Adrenal gland (tissue), 9 donors: ENCODE measurements at regions not wholly inside any gene's neighbourhood (a gene's known extent, or its start where the extent isn't known, plus 50 kb on each side); places are given as distances from the start of the nearest gene placed in this dataset.

Experiments used
- DNase-seq, 7 donors: peaks; one replicate each; pipeline ENCODE4 v3.0.0-alpha.2; 2019 to 2020
- H3K27ac ChIP-seq, 5 donors: fragments of 200-600 bp; sonication (generic) in 4 of 5; 1 replicate in 3 of 5; 2 replicates in 2 of 5; pipeline versions ENCODE4 v1.5.1 to v1.8.0; 2016 to 2020; ENCODE audit warnings: mild to moderate bottlenecking in 1 of 5
- H3K27me3 ChIP-seq: fragments of 200-600 bp; 2 replicates; pipeline ENCODE4 v1.8.0; 2021
- H3K36me3 ChIP-seq, 2 donors: fragments of 200-600 bp; replicated peaks in 1 of 2; 1 replicate in 1 of 2; 2 replicates in 1 of 2; pipeline versions ENCODE4 v1.5.1 to v1.8.0; 2018 to 2022
- H3K4me1 ChIP-seq, 2 donors: fragments of 200-600 bp; replicated peaks in 1 of 2; 1 replicate in 1 of 2; 2 replicates in 1 of 2; pipeline versions ENCODE4 v1.5.1 to v1.8.0; 2018 to 2021
- H3K4me3 ChIP-seq, 4 donors: fragments of 200-600 bp; sonication (generic) in 3 of 4; one replicate each; pipeline ENCODE4 v1.5.1; 2016 to 2018
- H3K9me3 ChIP-seq, 3 donors: fragments of 200-600 bp; sonication (generic) in 1 of 3; replicated peaks in 1 of 3; 1 replicate in 2 of 3; 2 replicates in 1 of 3; pipeline versions ENCODE4 v1.5.1 to v1.8.0; 2016 to 2021
- POLR2A ChIP-seq, 2 donors: fragments of 450-650 bp; IDR thresholded peaks; one replicate each; pipeline ENCODE4 v1.6.1; 2017; ENCODE audit warnings: antibody characterized with exemption in 2 of 2, mild to moderate bottlenecking in 2 of 2, moderate library complexity in 1 of 2
- WGBS, 4 donors: extraction: QIAGEN DNeasy Blood & Tissue Kit in 2 of 4; methylation state at CpG; one replicate each; pipeline versions ENCODE4 v1.1.5 to v1.1.7; 2013 to 2017; 5-methylcytosine and 5-hydroxymethylcytosine counted together
- intact Hi-C, 2 donors: fragments of 100-400 bp; cut with DNase I; formaldehyde crosslinking; loops; one replicate each; pipeline versions ENCODE4 v1.14.1 to v1.15.0; 2022 to 2023
- TF ChIP-seq, protein P1 (sequence below), 6 experiments: fragments of 450-650 bp in 4 of 6; fragments of 200-600 bp in 2 of 6; sonication (generic) in 1 of 6; IDR thresholded peaks; 1 replicate in 5 of 6; 2 replicates in 1 of 6; pipeline versions ENCODE4 v1.5.1 to v1.8.0; 2016 to 2021; ENCODE audit warnings: antibody characterized with exemption in 6 of 6, mild to moderate bottlenecking in 2 of 6, moderate library complexity in 1 of 6
- donor health status: healthy with polysubstance abuse.
- donor health status: Bipolar disorder and iron deficiency.
- donor health status: DM: yes; HTN: yes; CAD: no.
- donor health status: DM: no; HTN: no; CAD: no.
- donor health status: DM: no; HTN: no; CAD: no.

DNA sequence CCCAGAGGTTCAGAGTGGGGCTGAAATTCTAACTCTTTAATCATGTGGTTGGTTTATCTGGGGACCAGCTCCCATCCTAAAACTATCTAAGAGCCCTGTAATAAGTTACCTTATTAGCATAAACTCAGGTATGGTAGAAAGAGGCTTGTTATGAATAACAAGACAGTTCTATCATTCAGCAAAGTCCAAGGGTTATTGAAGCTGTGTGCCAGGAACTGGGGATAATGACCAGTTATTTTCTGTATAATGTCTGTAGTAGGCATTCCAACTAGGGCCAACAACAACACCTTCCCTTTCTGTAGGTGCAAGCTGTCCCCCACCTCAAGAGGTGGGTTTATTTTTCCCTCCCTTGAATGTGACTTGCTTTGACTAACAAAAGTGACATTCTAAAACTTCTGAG, 170.1 kb downstream of the CD83 start:
- H3K4me1 ChIP-seq: peaks cover 0 to 11% of the 10 kb centered on the region in 2 donors
- H3K4me3 ChIP-seq: no peak overlapping the region
- no peak for DNase-seq
- intact Hi-C loops: no loop called here
- H3K9me3 ChIP-seq: no peaks in the 10 kb centered on the region
- H3K27me3 ChIP-seq: peaks cover 10% of the 10 kb centered on the region
- no peaks in the 10 kb centered on the region for H3K36me3 ChIP-seq
- no peak for TF ChIP-seq POLR2A (IDR thresholded peaks at IDR 0.05)
- TF ChIP-seq, protein P1, sequence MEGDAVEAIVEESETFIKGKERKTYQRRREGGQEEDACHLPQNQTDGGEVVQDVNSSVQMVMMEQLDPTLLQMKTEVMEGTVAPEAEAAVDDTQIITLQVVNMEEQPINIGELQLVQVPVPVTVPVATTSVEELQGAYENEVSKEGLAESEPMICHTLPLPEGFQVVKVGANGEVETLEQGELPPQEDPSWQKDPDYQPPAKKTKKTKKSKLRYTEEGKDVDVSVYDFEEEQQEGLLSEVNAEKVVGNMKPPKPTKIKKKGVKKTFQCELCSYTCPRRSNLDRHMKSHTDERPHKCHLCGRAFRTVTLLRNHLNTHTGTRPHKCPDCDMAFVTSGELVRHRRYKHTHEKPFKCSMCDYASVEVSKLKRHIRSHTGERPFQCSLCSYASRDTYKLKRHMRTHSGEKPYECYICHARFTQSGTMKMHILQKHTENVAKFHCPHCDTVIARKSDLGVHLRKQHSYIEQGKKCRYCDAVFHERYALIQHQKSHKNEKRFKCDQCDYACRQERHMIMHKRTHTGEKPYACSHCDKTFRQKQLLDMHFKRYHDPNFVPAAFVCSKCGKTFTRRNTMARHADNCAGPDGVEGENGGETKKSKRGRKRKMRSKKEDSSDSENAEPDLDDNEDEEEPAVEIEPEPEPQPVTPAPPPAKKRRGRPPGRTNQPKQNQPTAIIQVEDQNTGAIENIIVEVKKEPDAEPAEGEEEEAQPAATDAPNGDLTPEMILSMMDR (IDR thresholded peaks at IDR 0.05): no peak
- H3K27ac ChIP-seq: no peak overlapping the region

DNA sequence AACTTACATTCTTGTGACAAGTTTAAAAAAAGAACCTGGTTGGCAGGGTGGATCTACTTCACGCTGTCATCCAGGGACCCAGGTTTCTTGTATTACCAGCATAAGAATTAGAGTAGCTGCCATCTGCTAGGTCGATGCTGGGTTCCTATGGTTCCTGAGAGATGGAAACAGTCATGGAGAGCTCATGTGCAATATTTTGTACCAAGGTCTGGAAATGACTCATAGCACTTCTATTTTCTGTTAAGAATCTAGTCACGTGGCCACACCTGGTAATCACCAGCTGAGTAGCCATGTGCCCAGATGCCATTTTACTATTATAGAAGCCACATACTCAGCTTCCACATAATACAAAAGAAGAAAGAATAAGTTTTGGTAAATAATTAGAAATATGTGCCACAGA, 171.3 kb downstream of the CD83 start:
- peaks cover 10% of the 10 kb centered on the region for H3K27me3 ChIP-seq
- no peak for DNase-seq
- intact Hi-C loops: no loop called here
- no peak overlapping the region for H3K27ac ChIP-seq
- no peaks in the 10 kb centered on the region for H3K36me3 ChIP-seq
- H3K4me1 ChIP-seq: peaks cover 0 to 11% of the 10 kb centered on the region in 2 donors
- H3K4me3 ChIP-seq: no peak overlapping the region
- TF ChIP-seq, protein P1 (IDR thresholded peaks at IDR 0.05): no peak
- no peak for TF ChIP-seq POLR2A (IDR thresholded peaks at IDR 0.05)
- H3K9me3 ChIP-seq: no peaks in the 10 kb centered on the region
- WGBS, 4 donors: 77 to 86% (median 81%) methylated on average over 3 of the region's 3 CpGs

DNA sequence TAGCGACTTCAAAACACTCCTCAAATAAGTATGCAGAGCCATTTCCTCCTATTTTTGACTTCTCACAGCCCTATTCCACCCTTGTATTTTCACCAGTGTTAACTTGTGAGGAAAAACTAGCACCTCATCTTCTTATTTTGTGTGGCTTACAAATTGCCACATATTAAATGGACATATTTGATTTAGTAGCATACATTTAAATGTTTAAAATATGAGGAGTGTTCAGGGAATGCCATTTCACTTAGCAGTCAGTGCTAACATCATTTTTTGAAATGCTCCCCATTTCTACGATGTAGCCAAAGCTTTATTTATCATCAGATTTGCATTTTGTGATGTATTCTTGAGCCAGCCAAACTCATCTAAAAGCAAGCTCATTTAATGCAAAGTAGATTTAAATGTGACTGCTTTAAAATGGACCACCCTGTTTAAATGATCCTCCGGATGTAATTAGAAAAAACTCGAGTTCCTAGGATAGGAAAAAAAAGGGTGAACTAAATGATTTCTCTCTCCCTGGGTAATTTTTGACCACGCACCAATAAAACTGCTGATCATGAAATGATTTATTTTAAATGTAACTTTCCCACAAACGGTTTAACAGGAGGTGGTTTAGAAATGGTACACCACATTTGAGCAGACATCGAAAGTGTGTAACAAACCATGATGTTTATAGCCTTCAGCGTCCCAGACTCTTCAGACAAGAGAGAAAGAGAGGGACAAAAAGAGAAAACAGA, 172.6 kb downstream of the CD83 start:
- 65 to 73% (median 67%) methylated on average over 8 of the region's 8 CpGs for WGBS, 4 donors
- intact Hi-C loops: no loop called here
- Histone ChIP-seq H3K27me3 (peaks cover 10% of the 10 kb centered on the region), H3K9me3 (no peaks in the 10 kb centered on the region), H3K4me1 (peaks cover 0 to 11% of the 10 kb centered on the region in 2 donors), H3K36me3 (no peaks in the 10 kb centered on the region), H3K27ac (no peak overlapping the region), H3K4me3 (no peak overlapping the region)
- TF ChIP-seq POLR2A (IDR thresholded peaks at IDR 0.05): no peak
- TF ChIP-seq, protein P1 (IDR thresholded peaks at IDR 0.05): no peak
- no peak for DNase-seq

DNA sequence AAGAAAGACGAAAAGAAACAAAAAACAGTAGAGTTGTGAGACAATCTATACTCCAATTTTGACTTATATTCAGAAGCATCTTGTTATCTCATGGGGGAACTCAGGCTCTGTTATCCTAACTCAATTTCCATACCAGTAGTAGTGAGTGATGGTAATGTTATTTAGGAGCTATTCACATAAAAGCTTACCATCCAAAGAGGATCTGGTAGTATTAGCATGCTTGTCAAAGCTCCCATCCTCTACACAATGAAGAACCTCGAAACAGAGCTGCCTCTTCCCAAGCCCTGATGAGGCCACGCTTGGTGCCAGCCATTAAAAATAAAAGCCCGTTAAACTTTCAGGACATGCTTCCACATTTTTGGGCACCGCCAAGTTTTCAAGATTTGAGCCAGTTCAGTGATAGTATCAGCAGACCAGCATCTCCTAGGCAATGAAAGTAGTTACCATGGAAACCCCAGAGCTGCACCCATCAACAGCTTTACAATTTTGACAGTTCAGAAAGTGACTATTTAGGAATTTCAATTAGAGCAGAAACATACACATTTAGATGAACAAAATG, 173.3 kb downstream of the CD83 start:
- Histone ChIP-seq H3K4me1 (peaks cover 0 to 10% of the 10 kb centered on the region in 2 donors), H3K4me3 (no peak overlapping the region), H3K27me3 (peaks cover 10% of the 10 kb centered on the region), H3K36me3 (no peaks in the 10 kb centered on the region), H3K27ac (no peak overlapping the region), H3K9me3 (no peaks in the 10 kb centered on the region)
- DNase-seq: no peak
- intact Hi-C loops: no loop called here
- 79 to 88% (median 86%) methylated on average over 5 of the region's 5 CpGs for WGBS, 4 donors
- TF ChIP-seq, protein P1 (IDR thresholded peaks at IDR 0.05): no peak
- TF ChIP-seq POLR2A (IDR thresholded peaks at IDR 0.05): no peak
